ENCODE measurements at regions not wholly inside any gene's neighbourhood (a gene's known extent, or its start where the extent isn't known, plus 50 kb on each side); places are given as distances from the start of the nearest gene placed in this dataset.

- H3K9ac ChIP-seq (ENCODE audit: insufficient read depth in 1 of 2, low read depth in 2 of 2, low read length in 2 of 2): no peak overlapping the region
- H3K9me3 ChIP-seq (replicated peaks; ENCODE audit: control insufficient read depth, insufficient read depth, low read depth, low read length): no peaks in the 10 kb centered on the region
- H3K27me3 ChIP-seq (ENCODE audit: control insufficient read depth in 2 of 2, insufficient read depth in 2 of 2, low read length in 2 of 2): peaks cover 20 to 59% of the 10 kb centered on the region in 2 experiments
- H3K27ac ChIP-seq (ENCODE audit: extremely low read depth, low read depth, low read length): no peak overlapping the region
- FAIRE-seq: no peak
- no peak for DNase-seq (ENCODE audit: extremely low read depth in 1 of 4, low spot score in 3 of 4)
- no peak for ATAC-seq
- ChIA-PET POLR2A (interaction anchor here (0.6 to 0.7 kb wide), 2 partner anchors 9 to 53 kb away, joined by 3 read pairs; no protein-coding TSS in a partner anchor), CTCF (ENCODE audit: low intra/inter-chr PET ratio) (no interaction called here)
- intact Hi-C loops (cut with micrococcal nuclease): no loop called here
- in situ Hi-C loops (cut with MboI): no loop called here
- no peaks in the 10 kb centered on the region for H4K20me1 ChIP-seq (replicated peaks; ENCODE audit: control insufficient read depth, insufficient read depth, low read length)
- no peaks in the 10 kb centered on the region for H3K36me3 ChIP-seq (ENCODE audit: control insufficient read depth, insufficient read depth, low read length)
- H3K4me2 ChIP-seq (ENCODE audit: insufficient read depth, low read length): no peak overlapping the region
- H3K4me3 ChIP-seq: no peak overlapping the region
- H3K79me2 ChIP-seq (ENCODE audit: control insufficient read depth, insufficient read depth, low read length): no peaks in the 10 kb centered on the region
- no peak overlapping the region for H2AFZ ChIP-seq (ENCODE audit: low read depth, low read length)
- H3K4me1 ChIP-seq (replicated peaks in 1 of 2; ENCODE audit: control insufficient read depth in 2 of 2, insufficient read depth in 2 of 2, low read length in 2 of 2): no peaks in the 10 kb centered on the region; a peak in 1 of 5 replicates
- BruUV-seq (replicated peaks): no TSS peak
- 0% methylated on average over 3 of the region's 3 CpGs for WGBS (ENCODE audit: insufficient coverage, low coverage, missing lambda C conversion rate)
- H3K9me1 ChIP-seq (ENCODE audit: control insufficient read depth, insufficient read depth, low read length): no peaks in the 10 kb centered on the region
- TF ChIP-seq ZNF507 (tag; conservative IDR thresholded peaks at IDR 0.05): no peak
- no peak for TF ChIP-seq JUND (IDR thresholded peaks at IDR 0.05; ENCODE audit: borderline replicate concordance, low read depth, low read length)
- TF ChIP-seq JUND (tag; IDR thresholded peaks at IDR 0.05; ENCODE audit: borderline replicate concordance, low read depth, low read length): no peak
- no peak for TF ChIP-seq ETV6 (IDR thresholded peaks at IDR 0.05; ENCODE audit: borderline replicate concordance in 1 of 2, low read depth in 2 of 2, low read length in 1 of 2)
- TF ChIP-seq ETV6 (CRISPR knock-in tag; IDR thresholded peaks at IDR 0.05; ENCODE audit: borderline replicate concordance): no peak
- no peak for TF ChIP-seq ZNF282 (CRISPR knock-in tag; IDR thresholded peaks at IDR 0.05)
- no peak for TF ChIP-seq HDAC6 (IDR thresholded peaks at IDR 0.05; ENCODE audit: low read depth, low read length)
- TF ChIP-seq SFPQ (IDR thresholded peaks at IDR 0.05; ENCODE audit: low read depth, low read length): no peak
- no peak for TF ChIP-seq SPI1 (IDR thresholded peaks at IDR 0.05; ENCODE audit: borderline replicate concordance, low read depth, low read length)
- no peak for TF ChIP-seq E2F6 (IDR thresholded peaks at IDR 0.05; ENCODE audit: borderline replicate concordance in 1 of 2, extremely low read depth in 1 of 2, insufficient read depth in 1 of 2, insufficient read length in 1 of 2, low read depth in 1 of 2, low read length in 1 of 2, poor library complexity in 1 of 2, severe bottlenecking in 1 of 2)
- TF ChIP-seq TRIM25 (IDR thresholded peaks at IDR 0.05; ENCODE audit: borderline replicate concordance): no peak
- TF ChIP-seq ZNF121 (CRISPR knock-in tag; conservative IDR thresholded peaks at IDR 0.05): no peak
- no peak for TF ChIP-seq FOXK2 (conservative IDR thresholded peaks at IDR 0.05 in 1 of 2, IDR thresholded peaks at IDR 0.05 in 1 of 2; ENCODE audit: low read depth in 2 of 2)
- TF ChIP-seq KLF13 (tag; IDR thresholded peaks at IDR 0.05; ENCODE audit: borderline replicate concordance, low read depth): no peak
- TF ChIP-seq NRF1 (conservative IDR thresholded peaks at IDR 0.05 in 1 of 2, IDR thresholded peaks at IDR 0.05 in 1 of 2): no peak
- no peak for TF ChIP-seq MLLT1 (IDR thresholded peaks at IDR 0.05)
- TF ChIP-seq SMARCB1 (IDR thresholded peaks at IDR 0.05; ENCODE audit: insufficient read length, low read depth): no peak
Observed at GRCh38 chr11:126122863-126123262, 60.2 kb upstream of the CDON start.
